Caco-2 (cell line): ENCODE measurements at regions not wholly inside any gene's neighbourhood (a gene's known extent, or its start where the extent isn't known, plus 50 kb on each side); places are given as distances from the start of the nearest gene placed in this dataset.

Experiments used
- BruUV-seq: library from RNA; stranded (reverse); fragments of 400-500 nt; replicated peaks from 2 replicates; lab custom pipeline; 2021; lab: Mats Ljungman, UMichigan
- CTCF ChIA-PET: fragments of 300-600 bp; sonication (Branson Sonifier 250); formaldehyde crosslinking; loops from one replicate; lab custom pipeline; 2022; ENCODE audit warnings: antibody characterized with exemption; lab: Charles Lee
- POLR2A ChIA-PET: fragments of 300-600 bp; sonication (Branson Sonifier 250); formaldehyde crosslinking; loops from one replicate; lab custom pipeline; 2022; ENCODE audit warnings: antibody characterized with exemption; lab: Charles Lee
- DNase-seq, 2 experiments: peaks; one replicate each; pipeline versions ENCODE4 v3.0.0 to v3.0.0-alpha.2; 2020 to 2022
- H3K27me3 ChIP-seq: replicated peaks from 2 replicates; pipeline ENCODE4 v1.6.0; 2011; ENCODE audit warnings: low read length; ENCODE audit not compliant: control insufficient read depth, insufficient read depth
- H3K36me3 ChIP-seq: 2 replicates; pipeline ENCODE4 v1.5.1; 2011; ENCODE audit warnings: low read length; ENCODE audit not compliant: control insufficient read depth, insufficient read depth
- H3K4me1 ChIP-seq: fragments of 250-450 bp; sonication (Bioruptor Pico); 2 replicates; pipeline ENCODE4 v1.5.1; 2020; ENCODE audit warnings: mild to moderate bottlenecking
- H3K4me3 ChIP-seq: 2 replicates; pipeline ENCODE4 v1.5.1; 2011; ENCODE audit warnings: low read depth, mild to moderate bottlenecking, control low read depth, low read length
- H3K9me3 ChIP-seq: fragments of 250-450 bp; sonication (Bioruptor Pico); 2 replicates; pipeline ENCODE4 v1.5.1; 2020; ENCODE audit warnings: mild to moderate bottlenecking, moderate library complexity
- H3K27ac Mint-ChIP-seq: one replicate; pipeline ENCODE4 v1.8.0; 2022; ENCODE audit warnings: mixed read lengths; ENCODE audit not compliant: unreplicated experiment
- H3K27me3 Mint-ChIP-seq: one replicate; pipeline ENCODE4 v1.8.0; 2022; ENCODE audit warnings: mixed read lengths; ENCODE audit not compliant: insufficient read depth, unreplicated experiment
- H3K36me3 Mint-ChIP-seq: one replicate; pipeline ENCODE4 v1.8.0; 2022; ENCODE audit warnings: mild to moderate bottlenecking, mixed read lengths; ENCODE audit not compliant: insufficient read depth, unreplicated experiment
- H3K4me1 Mint-ChIP-seq: one replicate; pipeline ENCODE4 v1.8.0; 2022; ENCODE audit warnings: low read depth, mixed read lengths; ENCODE audit not compliant: unreplicated experiment
- H3K4me3 Mint-ChIP-seq: one replicate; pipeline ENCODE4 v1.8.0; 2022; ENCODE audit warnings: mild to moderate bottlenecking, moderate library complexity, mixed read lengths; ENCODE audit not compliant: unreplicated experiment
- H3K9me3 Mint-ChIP-seq: one replicate; pipeline ENCODE4 v1.8.0; 2022; ENCODE audit warnings: mixed read lengths; ENCODE audit not compliant: unreplicated experiment
- intact Hi-C: fragments of 100-400 bp; cut with micrococcal nuclease; formaldehyde crosslinking; loops from one replicate; pipeline ENCODE4 v1.10.0; 2022; ENCODE audit not compliant: unreplicated experiment
- TF ChIP-seq, protein P1 (sequence below), 2 experiments: fragments of 200-600 bp in 1 of 2; IDR thresholded peaks; 1 replicate in 1 of 2; 2 replicates in 1 of 2; pipeline versions ENCODE4 v1.5.1 to v1.8.0; 2011 to 2022; ENCODE audit warnings: antibody characterized with exemption in 1 of 2, control low read depth in 1 of 2, inconsistent platforms in 1 of 2, low read depth in 1 of 2, low read length in 1 of 2, mild to moderate bottlenecking in 1 of 2, moderate library complexity in 1 of 2; ENCODE audit not compliant: insufficient read depth in 1 of 2, severe bottlenecking in 1 of 2, unreplicated experiment in 1 of 2

DNA sequence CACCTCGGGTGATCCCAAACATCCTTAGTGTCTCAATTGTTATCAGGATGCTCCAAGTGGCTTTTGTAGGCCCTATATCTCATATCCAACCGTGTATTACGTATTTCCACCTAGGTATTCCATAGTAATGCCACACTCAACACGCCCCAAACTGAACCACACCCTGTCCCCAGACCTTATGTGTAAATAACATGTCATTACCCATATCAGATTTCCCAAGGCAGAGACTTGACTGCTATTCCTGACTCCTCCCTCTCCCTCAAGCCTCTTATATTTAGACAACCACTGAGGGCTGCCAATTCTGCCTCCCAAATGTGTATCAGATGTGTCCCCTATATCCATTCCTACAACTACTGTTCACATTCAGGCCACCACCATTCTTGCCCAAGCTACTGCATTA lies 132.8 kb upstream of the NCAM1 start:
- H3K27me3 Mint-ChIP-seq, result peaks cover 7% of the 10 kb centered on the region
- intact Hi-C loops, result no loop called here
- H3K4me1 Mint-ChIP-seq, result no peaks in the 10 kb centered on the region
- H3K27me3 ChIP-seq, result no peaks in the 10 kb centered on the region; the same call in 1 of the 2 replicates
- H3K36me3 ChIP-seq, result no peaks in the 10 kb centered on the region
- DNase-seq, result no peak
- no peak overlapping the region for H3K27ac Mint-ChIP-seq
- no peaks in the 10 kb centered on the region for H3K9me3 ChIP-seq
- no TSS peak for BruUV-seq
- ChIA-PET CTCF (no interaction called here), POLR2A (no interaction called here)
- H3K36me3 Mint-ChIP-seq, result no peaks in the 10 kb centered on the region
- H3K9me3 Mint-ChIP-seq, result no peaks in the 10 kb centered on the region
- no peak overlapping the region for H3K4me3 ChIP-seq
- no peaks in the 10 kb centered on the region for H3K4me1 ChIP-seq
- TF ChIP-seq, protein P1, sequence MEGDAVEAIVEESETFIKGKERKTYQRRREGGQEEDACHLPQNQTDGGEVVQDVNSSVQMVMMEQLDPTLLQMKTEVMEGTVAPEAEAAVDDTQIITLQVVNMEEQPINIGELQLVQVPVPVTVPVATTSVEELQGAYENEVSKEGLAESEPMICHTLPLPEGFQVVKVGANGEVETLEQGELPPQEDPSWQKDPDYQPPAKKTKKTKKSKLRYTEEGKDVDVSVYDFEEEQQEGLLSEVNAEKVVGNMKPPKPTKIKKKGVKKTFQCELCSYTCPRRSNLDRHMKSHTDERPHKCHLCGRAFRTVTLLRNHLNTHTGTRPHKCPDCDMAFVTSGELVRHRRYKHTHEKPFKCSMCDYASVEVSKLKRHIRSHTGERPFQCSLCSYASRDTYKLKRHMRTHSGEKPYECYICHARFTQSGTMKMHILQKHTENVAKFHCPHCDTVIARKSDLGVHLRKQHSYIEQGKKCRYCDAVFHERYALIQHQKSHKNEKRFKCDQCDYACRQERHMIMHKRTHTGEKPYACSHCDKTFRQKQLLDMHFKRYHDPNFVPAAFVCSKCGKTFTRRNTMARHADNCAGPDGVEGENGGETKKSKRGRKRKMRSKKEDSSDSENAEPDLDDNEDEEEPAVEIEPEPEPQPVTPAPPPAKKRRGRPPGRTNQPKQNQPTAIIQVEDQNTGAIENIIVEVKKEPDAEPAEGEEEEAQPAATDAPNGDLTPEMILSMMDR (IDR thresholded peaks at IDR 0.05; ENCODE audit: insufficient read depth in 1 of 2, low read depth in 1 of 2, low read length in 1 of 2, severe bottlenecking in 1 of 2, unreplicated experiment in 1 of 2), result no peak
- H3K4me3 Mint-ChIP-seq, result no peak overlapping the region

DNA sequence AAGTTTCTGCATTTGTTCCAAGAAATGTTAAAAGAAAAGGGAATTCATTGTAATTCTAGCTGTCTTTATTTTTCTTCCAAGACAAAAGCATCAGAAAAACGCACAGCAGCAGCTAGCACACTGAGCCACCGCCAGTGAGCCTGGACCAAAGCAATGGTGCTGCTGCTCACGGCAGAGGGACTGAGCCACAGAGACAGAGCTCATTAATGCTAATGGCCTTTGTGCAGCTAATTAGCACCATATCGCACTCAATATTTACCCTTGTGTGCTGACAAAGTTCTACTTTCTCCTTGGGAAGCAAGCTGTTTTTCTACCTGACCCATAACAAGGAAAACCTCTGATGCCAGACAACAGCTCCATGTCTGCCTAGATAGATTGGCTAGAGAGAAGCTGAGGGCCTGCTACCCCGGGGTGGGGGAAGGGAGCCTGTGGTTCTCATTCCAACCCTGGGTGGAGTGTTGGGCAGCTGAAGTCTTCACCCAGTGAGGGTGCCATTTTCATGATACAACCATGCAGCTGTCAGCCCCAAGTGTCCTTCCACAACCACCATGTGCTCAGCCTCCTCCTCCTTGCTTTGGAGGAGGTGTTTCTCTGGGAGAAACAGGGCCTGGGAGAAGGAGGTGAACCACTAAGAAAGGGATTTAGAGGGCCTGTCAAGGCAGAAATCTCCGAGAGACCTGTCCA lies 131.1 kb upstream of the NCAM1 start:
- Histone ChIP-seq H3K36me3 (no peaks in the 10 kb centered on the region), H3K4me1 (no peaks in the 10 kb centered on the region), H3K9me3 (no peaks in the 10 kb centered on the region), H3K4me3 (no peak overlapping the region), H3K27me3 (no peaks in the 10 kb centered on the region; the same call in 1 of the 2 replicates)
- no peak overlapping the region for H3K4me3 Mint-ChIP-seq
- H3K27me3 Mint-ChIP-seq, result peaks cover 7% of the 10 kb centered on the region
- intact Hi-C loops, result no loop called here
- TF ChIP-seq, protein P1 (IDR thresholded peaks at IDR 0.05; ENCODE audit: insufficient read depth in 1 of 2, low read depth in 1 of 2, low read length in 1 of 2, severe bottlenecking in 1 of 2, unreplicated experiment in 1 of 2), result no peak
- no peak for DNase-seq
- no TSS peak for BruUV-seq
- no peaks in the 10 kb centered on the region for H3K4me1 Mint-ChIP-seq
- no peaks in the 10 kb centered on the region for H3K9me3 Mint-ChIP-seq
- no peak overlapping the region for H3K27ac Mint-ChIP-seq
- ChIA-PET POLR2A (interaction anchor here (0.6 kb wide), 1 partner anchor 840 kb away, joined by 3 read pairs; no protein-coding TSS in a partner anchor), CTCF (no interaction called here)
- H3K36me3 Mint-ChIP-seq, result no peaks in the 10 kb centered on the region

DNA sequence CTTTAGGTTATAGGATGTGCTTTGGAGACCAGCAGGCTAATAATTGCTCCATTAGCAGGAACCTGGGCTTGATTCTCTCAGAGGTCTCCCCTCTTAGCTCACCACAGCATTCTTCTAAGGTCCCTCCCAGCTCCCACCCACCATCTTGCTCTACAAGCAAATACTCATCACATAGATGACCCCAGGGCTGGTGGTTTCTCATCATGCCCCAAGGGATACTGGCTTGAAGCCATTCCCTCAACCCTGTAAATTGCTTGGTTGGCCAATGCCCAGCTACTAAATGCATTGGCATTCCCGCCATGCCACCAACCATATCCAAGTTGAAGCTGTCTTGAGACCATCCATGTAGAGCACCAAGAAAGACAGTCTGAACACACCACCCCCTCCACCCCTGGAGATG lies 130.2 kb upstream of the NCAM1 start:
- H3K4me3 Mint-ChIP-seq, result no peak overlapping the region
- intact Hi-C loops, result no loop called here
- no peaks in the 10 kb centered on the region; the same call in 1 of the 2 replicates for H3K27me3 ChIP-seq

More for the DNA sequence above, 130.2 kb upstream of the NCAM1 start:
- no peaks in the 10 kb centered on the region for H3K36me3 Mint-ChIP-seq
- ChIA-PET POLR2A (interaction anchor here (0.7 kb wide), 1 partner anchor 128 kb away, joined by 14 read pairs; no protein-coding TSS in a partner anchor), CTCF (interaction anchor here (0.6 kb wide), 1 partner anchor 551 kb away, joined by 4 read pairs; no protein-coding TSS in a partner anchor)
- H3K9me3 Mint-ChIP-seq, result no peaks in the 10 kb centered on the region
- TF ChIP-seq, protein P1 (IDR thresholded peaks at IDR 0.05; ENCODE audit: insufficient read depth in 1 of 2, low read depth in 1 of 2, low read length in 1 of 2, severe bottlenecking in 1 of 2, unreplicated experiment in 1 of 2), result no peak
- no TSS peak for BruUV-seq
- H3K4me3 ChIP-seq, result no peak overlapping the region
- H3K4me1 ChIP-seq, result no peaks in the 10 kb centered on the region
- no peaks in the 10 kb centered on the region for H3K4me1 Mint-ChIP-seq
- DNase-seq, result no peak
- no peaks in the 10 kb centered on the region for H3K9me3 ChIP-seq
- no peak overlapping the region for H3K27ac Mint-ChIP-seq
- H3K27me3 Mint-ChIP-seq, result peaks cover 7% of the 10 kb centered on the region
- no peaks in the 10 kb centered on the region for H3K36me3 ChIP-seq
